ENCODE measurements at regions not wholly inside any gene's neighbourhood (a gene's known extent, or its start where the extent isn't known, plus 50 kb on each side); places are given as distances from the start of the nearest gene placed in this dataset.
"Not testable (repeated sequence)": the region's sequence is repeated elsewhere in the genome, so short reads cannot be mapped to it uniquely, and the experiment has no call there.

- not testable (repeated sequence) for H3K9me3 Mint-ChIP-seq
Observed at GRCh38 chr2:90323612-90324558, 1632.4 kb downstream of the RPIA start.

DNA sequence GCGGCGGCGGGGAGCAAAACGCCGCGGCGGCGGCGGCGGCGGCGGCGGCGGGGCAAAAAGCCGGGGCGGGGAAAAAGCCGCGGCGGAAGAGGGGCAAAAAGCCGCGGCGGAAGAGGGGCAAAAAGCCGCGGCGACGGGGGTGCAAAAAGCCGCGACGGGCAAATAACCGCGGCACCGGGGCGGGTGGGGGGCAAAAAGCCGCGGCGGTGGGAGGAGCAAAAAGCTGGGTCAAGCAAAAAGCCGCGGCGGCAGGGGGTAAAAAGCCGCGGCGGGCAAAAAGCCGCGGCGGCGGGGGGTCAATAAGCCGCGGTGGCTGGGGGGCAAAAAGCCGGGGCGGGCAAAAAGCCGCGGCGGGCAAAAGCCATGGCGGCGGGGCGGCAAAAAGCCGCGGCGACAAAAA is 1633.2 kb downstream of the RPIA start:
- H3K4me3 Mint-ChIP-seq; DNase-seq; intact Hi-C loops (cut with micrococcal nuclease); H3K27ac Mint-ChIP-seq; H3K36me3 Mint-ChIP-seq (ENCODE audit: low read depth); CTCF ChIA-PET; H3K4me1 Mint-ChIP-seq; H3K9me3 Mint-ChIP-seq; ATAC-seq (ENCODE audit: low read depth); H3K27me3 Mint-ChIP-seq; POLR2A ChIA-PET: not testable (repeated sequence)

More at GRCh38 chr2:90323612-90324558, 1632.4 kb downstream of the RPIA start:
- H3K27me3 Mint-ChIP-seq; POLR2A ChIA-PET; CTCF ChIA-PET; H3K36me3 Mint-ChIP-seq (ENCODE audit: low read depth); H3K4me1 Mint-ChIP-seq; DNase-seq; intact Hi-C loops (cut with micrococcal nuclease); ATAC-seq (ENCODE audit: low read depth): not testable (repeated sequence)
- Mint-ChIP-seq H3K4me3 (peak overlapping the region; percentile 77), H3K27ac (peak overlapping the region; percentile 35)

- ATAC-seq (ENCODE audit: low read depth); H3K36me3 Mint-ChIP-seq (ENCODE audit: low read depth); H3K27me3 Mint-ChIP-seq; H3K27ac Mint-ChIP-seq; DNase-seq; CTCF ChIA-PET; H3K4me3 Mint-ChIP-seq; POLR2A ChIA-PET; H3K4me1 Mint-ChIP-seq; intact Hi-C loops (cut with micrococcal nuclease); H3K9me3 Mint-ChIP-seq: not testable (repeated sequence)
Observed at GRCh38 chr2:90325796-90326353, 1634.4 kb downstream of the RPIA start.

DNA sequence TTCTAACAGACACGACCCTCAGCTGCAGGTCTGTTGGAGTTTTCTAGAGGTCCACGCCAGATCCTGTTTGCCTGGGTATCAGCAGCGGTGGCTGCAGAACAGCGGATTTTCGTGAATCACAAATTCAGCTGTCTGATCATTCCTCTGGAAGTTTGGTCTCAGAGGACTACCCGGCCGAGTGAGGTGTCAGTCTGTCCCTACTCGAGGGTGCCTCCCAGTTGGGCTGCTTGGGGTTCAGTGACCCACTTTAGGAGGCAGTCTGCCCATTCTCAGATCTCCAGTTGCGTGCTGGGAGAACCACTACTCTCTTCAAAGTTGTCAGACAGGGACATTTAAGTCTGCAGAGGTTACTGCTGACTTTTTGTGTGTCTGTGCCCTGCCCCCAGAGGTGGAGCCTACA is 1664.1 kb downstream of the RPIA start:
- intact Hi-C loops (cut with micrococcal nuclease); CTCF ChIA-PET; DNase-seq; H3K9me3 Mint-ChIP-seq; ATAC-seq (ENCODE audit: low read depth); H3K4me1 Mint-ChIP-seq; H3K4me3 Mint-ChIP-seq; H3K36me3 Mint-ChIP-seq (ENCODE audit: low read depth); POLR2A ChIA-PET; H3K27ac Mint-ChIP-seq; H3K27me3 Mint-ChIP-seq: not testable (repeated sequence)

DNA sequence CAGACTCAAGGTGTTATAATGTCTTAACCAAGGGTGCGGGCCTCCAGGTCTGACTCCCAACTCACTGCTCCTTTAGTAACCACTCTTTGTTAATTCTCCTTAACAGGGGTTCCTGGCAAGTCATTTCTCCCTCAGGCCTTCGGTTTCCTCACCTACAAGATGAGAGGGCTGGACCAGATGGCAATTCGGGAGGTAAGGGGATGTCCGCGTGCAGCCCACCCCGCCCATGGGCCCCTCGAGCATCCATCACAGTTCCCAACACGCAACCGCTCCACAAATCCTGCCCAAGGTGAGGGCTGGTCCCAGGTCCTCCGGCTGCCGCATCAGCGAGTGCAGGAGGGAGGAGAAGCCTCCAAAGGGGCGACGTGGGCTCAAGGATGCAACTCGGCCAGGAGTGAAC is 1667.9 kb downstream of the RPIA start:
- H3K9me3 Mint-ChIP-seq; POLR2A ChIA-PET; CTCF ChIA-PET; H3K27ac Mint-ChIP-seq; DNase-seq; ATAC-seq (ENCODE audit: low read depth); H3K4me3 Mint-ChIP-seq; H3K4me1 Mint-ChIP-seq; intact Hi-C loops (cut with micrococcal nuclease); H3K27me3 Mint-ChIP-seq; H3K36me3 Mint-ChIP-seq (ENCODE audit: low read depth): not testable (repeated sequence)

- ATAC-seq (ENCODE audit: low read depth); H3K27ac Mint-ChIP-seq; POLR2A ChIA-PET; H3K27me3 Mint-ChIP-seq; H3K4me3 Mint-ChIP-seq; CTCF ChIA-PET; H3K36me3 Mint-ChIP-seq (ENCODE audit: low read depth); DNase-seq; H3K9me3 Mint-ChIP-seq; intact Hi-C loops (cut with micrococcal nuclease); H3K4me1 Mint-ChIP-seq: not testable (repeated sequence)
Observed at GRCh38 chr2:90359887-90360730, 1668.6 kb downstream of the RPIA start.

DNA sequence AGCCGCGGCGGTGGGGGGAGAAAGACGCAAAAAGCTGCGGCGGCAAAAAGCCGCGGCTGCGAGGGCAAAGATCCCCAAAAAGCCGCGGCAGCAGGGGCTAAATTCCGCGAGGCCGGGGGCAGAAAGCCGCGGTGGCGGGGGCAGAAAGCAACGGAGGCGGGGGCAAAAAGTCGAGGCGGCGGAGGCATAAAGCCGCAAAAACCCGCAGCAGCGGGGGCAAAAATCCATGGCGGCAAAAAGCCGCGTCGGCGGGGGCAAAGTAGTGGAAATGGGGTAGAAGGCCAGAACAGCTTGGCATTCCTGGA is 1669.2 kb downstream of the RPIA start:
- CTCF ChIA-PET; DNase-seq; H3K4me1 Mint-ChIP-seq; intact Hi-C loops (cut with micrococcal nuclease); H3K27ac Mint-ChIP-seq; H3K9me3 Mint-ChIP-seq; H3K4me3 Mint-ChIP-seq; ATAC-seq (ENCODE audit: low read depth); H3K36me3 Mint-ChIP-seq (ENCODE audit: low read depth); H3K27me3 Mint-ChIP-seq; POLR2A ChIA-PET: not testable (repeated sequence)

Measured in activated B cell treated with CpG ODN at 0.5 μM for 24 hours (primary cell).